HG03135 (cell line): ENCODE measurements at regions not wholly inside any gene's neighbourhood (a gene's known extent, or its start where the extent isn't known, plus 50 kb on each side); places are given as distances from the start of the nearest gene placed in this dataset.

Experiments
- ATAC-seq: cut with Tn5 transposase; IDR thresholded peaks from one replicate; pipeline ENCODE4 v1.9.1; 2021; ENCODE audit warnings: mild to moderate bottlenecking, moderate library complexity; ENCODE audit not compliant: unreplicated experiment

DNA sequence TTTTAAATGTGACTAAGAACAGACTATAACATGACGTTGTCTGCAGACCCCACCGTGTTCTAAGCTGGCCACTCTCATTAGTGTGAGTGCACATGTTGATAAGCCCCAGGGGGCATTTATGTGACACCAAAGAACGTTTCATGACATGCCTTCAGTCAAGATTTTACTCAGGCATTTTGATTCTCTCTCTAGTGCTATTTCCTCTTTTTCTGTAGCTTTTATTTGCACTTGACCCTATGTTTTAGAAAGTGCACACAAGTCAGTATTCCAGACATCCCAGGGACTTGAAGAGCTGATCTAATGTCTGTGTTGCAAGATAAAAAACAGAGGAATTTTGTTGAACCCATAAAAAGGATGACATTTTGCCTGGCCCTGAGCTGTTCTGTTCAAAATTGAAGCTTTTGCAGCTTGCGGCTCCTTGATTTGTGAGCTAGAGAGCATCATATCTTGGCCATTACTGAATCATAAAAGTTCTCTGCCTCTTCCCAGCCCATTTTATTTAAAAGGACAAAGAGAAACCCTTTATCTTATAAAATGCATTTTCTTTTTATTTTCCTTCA lies 80.9 kb upstream of the TYRP1 start:
- no peak for ATAC-seq

DNA sequence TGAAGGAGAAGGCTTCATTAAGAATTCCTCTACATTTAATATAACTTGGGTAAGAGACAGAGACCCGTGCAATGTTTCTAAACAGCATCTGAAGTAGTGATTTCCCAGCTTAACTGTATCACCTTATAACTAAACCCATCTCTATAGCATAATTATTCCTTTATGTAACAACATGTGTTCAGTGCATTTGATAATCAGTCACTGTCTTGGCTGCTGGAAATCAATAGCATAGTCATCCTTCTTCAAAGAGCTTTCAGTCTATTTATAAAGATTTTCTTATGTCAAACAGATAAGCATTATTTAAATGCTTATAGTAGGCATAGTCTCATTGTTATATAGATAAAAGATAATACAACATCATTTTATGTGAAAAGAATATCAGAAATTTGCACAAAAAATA lies 80.1 kb upstream of the TYRP1 start:
- ATAC-seq = no peak

DNA sequence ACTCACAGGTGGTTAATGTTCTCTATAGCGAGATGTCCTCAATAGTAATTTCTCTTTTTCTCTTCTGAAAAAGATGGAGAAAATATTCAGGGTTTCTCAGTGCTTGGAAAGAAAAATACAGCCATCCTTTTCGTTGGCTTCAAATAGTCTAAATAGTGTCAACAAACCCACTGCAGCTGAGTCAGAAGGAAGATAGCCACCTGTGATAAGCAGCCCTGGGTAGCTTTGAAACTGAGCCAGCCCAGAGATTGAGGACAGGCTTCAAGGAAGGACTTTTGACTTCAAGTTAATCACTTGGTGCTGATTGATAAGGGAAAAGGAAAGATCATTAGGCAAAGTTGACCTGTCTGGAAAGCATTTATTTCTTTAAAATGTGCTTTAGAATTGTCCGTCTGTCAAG lies 78.7 kb upstream of the TYRP1 start:
- no peak for ATAC-seq

DNA sequence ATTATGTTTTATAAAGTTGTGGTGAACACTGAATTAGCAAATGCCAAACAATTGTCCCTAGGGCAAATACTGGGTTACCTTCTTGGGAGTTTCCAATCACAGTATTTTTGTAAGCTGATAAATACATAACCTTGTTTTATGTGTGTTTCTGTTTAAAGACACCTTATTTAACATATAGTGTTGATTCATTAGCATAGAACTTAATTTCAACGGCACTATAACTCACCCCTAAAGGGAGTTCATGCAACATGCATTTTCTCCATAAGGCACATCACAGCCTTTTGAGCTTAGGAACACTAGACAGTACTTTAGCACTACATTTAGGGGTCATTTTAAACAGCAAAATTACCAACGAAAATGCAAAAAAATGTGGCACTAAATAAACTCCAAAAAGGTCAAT lies 74.2 kb upstream of the TYRP1 start:
- ATAC-seq = no peak

DNA sequence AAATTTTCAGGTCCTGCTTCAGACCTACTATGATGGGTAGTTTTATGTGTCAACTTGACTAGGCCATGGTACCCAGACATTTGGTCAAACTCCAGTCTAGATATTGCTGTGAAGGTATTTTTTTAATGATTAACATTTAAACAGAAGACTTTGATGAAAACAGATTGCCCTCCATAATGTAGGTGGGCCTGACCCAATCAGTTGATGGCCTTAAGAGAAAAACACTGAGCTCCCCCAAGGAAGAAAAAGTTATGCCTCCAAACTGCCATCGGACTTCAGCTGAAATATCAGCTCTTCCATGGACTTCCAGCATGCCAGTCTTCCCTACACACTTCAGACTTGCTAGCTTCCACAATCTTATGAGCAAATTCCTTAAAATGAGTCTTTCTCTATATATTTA lies 67.3 kb upstream of the TYRP1 start:
- no peak for ATAC-seq

DNA sequence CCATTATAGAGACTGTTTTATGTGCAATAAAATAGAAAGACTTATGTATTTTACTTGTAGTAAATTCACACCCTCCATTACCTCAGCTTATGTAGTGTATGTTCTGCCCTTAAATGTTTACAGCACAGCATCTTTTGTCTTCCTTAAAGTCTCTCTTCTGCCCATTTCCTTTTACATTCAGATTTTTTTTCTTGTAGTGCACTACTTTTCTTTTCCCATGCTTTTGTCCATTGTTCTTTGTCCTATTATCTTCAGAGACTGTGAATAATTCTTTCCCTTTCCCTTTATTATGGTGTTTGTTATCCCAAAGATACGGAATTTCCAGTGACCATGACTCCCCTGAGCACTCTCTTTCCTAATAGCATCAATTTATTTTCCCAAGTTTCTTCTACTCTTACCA lies 66.1 kb upstream of the TYRP1 start:
- no peak for ATAC-seq

DNA sequence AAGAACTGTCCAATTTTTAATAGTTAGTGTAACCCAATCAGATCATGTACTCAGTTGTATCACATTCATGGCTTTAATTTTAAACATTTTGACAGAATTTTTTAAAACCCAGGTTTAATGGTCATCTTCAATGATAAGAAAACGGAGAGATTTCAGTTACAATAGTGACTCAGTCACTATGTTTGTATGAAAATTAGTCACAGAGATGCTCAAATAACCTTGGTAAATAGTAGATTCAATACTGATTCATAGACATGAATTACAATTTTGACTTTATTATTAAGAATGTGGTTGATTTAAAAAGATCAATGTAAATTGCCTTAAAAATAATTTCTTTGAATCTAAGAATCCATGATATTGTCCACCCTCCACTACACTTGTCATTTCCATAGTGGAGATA lies 64.6 kb upstream of the TYRP1 start:
- no peak for ATAC-seq

DNA sequence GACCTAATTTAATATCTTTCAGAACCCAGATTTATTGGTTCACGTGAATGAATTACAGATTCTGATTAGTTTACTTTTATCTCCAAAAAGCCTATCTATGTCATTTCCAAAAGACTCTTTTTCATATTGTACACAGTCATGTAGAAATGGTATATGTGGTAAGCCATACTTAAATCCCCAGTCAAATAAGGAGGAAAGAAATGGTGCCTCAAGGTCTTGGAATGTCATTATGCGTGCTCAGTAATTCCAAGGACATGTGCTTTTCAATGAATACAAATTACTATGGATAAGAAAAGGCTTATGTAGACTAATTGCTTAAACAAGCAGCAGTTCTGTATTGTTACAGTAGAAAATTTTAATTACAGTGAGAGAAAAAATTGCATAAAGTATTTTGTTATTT lies 64.1 kb upstream of the TYRP1 start:
- no peak for ATAC-seq

DNA sequence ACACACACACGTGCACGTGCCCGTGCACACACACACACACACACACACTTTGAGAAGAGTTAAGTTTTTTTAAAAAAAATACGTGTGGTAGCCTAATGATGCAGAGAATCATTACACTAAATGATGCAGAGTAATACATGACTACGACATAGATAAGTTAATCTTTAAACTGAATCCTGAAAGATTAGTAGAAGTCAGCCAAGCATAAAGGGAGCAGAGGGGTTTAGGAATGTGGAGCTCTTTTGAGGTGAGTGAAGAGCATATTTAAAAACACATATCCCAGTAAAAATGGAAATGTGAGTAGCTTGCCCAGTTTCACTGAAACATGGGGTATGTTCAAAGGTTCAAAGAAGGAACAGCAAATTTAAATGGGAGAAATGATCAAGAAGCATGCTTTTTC lies 61.3 kb upstream of the TYRP1 start:
- no peak for ATAC-seq

DNA sequence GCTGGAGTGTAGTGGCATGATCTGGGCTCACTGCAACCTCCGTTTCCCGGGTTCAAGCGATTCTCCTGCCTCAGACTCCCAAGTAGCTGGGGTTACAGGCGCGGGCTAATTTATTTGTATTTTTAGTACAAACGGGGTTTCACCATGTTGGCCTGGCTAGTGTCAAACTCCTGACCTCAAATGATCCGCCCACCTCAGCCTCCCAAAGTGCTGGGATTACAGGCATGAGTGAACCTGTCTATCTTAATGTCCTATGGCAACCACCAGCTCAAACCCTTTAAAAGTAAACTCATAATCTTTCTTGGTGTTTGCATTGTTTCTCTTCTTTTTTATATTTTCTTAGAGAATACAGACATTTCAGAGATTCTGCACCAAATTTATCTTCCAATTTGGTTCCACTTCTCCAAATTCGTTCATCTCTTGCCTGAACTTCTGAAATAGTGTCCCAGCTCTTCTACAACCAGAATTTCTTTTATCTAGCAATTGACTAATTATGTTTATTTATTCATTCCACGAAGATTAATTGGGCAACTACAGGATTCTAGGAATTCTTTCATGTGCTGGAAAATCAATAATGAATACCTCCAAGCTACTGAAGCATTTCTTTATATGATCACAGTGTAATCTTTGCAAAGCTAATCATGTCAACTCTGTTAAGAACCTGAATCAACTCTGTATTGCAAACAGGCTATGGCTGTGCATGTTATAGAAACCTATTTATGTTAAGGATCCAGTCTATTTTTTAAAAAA lies 60.0 kb upstream of the TYRP1 start:
- no peak for ATAC-seq

DNA sequence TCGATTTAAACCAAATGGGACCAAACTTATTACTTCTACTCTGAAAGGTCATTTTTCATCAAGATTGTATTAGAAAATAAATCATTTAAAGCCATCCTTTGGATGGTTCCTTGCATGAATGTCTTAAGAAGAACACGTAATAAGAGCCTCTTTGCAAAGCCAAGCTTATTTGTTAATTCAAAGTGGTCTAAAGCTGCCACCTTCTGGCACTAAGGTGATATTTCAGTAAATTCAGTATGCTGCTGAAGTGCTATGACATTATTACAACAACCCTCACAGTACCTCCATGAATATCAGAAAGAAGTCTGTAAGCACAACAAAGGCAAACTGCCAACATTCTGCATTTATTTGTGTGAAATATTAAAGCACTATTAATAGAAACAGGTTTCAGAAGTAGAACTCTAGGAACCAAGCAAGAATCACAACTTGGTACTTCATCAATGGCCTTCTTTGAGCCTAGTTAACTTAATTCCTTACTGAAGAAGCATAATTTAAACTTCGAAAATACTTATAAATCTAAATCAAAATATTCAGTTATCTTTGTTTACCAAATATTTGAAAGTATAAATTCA lies 53.1 kb upstream of the TYRP1 start:
- no peak for ATAC-seq

DNA sequence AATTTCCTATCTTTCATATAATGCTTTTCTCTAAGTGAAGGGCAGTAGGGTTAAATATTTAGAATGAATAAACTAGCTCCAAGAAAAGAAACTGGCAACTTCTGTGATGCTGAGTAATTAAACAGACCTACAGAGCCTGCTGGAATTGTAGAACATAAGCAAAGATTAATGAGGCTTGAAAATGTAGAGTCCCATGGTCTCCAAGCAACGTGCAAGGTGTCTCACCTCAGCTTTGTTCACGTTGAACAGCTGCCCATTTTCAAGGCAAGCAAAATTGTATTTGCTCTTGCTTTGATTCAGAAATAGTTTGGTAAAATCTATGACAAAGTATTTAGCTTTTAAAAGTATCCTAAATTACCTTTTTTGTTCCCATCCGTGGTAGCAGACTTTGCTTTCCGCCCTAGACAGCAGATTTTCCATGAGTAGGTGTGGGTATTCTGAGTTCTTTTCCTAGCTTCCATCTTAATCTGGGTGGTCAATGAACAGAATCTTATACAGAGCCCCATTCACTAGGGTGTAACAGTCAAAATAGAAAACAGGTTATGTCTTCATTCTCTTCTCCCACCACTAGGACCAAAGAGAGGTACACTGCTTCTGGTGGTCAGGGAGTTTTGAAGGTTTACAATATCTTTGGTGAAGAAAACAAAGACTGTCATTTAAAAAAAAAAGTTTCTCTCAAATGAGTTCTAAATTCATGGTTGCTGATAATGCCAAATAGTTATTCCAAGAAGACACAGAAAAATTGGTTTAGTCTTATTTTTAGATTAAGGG lies 52.1 kb upstream of the TYRP1 start:
- ATAC-seq = no peak
